Breast epithelium (tissue), 4 donors: ENCODE measurements at regions not wholly inside any gene's neighbourhood (a gene's known extent, or its start where the extent isn't known, plus 50 kb on each side); places are given as distances from the start of the nearest gene placed in this dataset.

Source experiments
- DNase-seq, 2 donors: peaks; one replicate each; pipeline ENCODE4 v3.0.0-alpha.2; 2019; ENCODE audit warnings: low spot score in 2 of 2
- H3K27ac ChIP-seq, 2 donors: fragments of 200-600 bp; sonication (generic) in 1 of 2; one replicate each; pipeline ENCODE4 v1.5.1; 2016 to 2019; ENCODE audit warnings: mild to moderate bottlenecking in 1 of 2
- H3K27me3 ChIP-seq, 2 donors: fragments of 200-600 bp; sonication (generic) in 1 of 2; one replicate each; pipeline versions ENCODE4 v1.5.1 to v1.6.0; 2017 to 2019; ENCODE audit warnings: control low read depth in 1 of 2, mild to moderate bottlenecking in 1 of 2
- H3K36me3 ChIP-seq: fragments of 200-600 bp; one replicate; pipeline ENCODE4 v1.5.1; 2019
- H3K4me1 ChIP-seq, 2 donors: fragments of 200-600 bp; sonication (generic); one replicate each; pipeline ENCODE4 v1.5.1; 2016 to 2019; ENCODE audit warnings: control low read depth in 1 of 2
- H3K4me3 ChIP-seq, 3 donors: fragments of 200-600 bp; sonication (generic); 1 replicate in 2 of 3; 2 replicates in 1 of 3; pipeline ENCODE4 v1.5.1; 2016 to 2019; ENCODE audit warnings: mild to moderate bottlenecking in 3 of 3, moderate library complexity in 2 of 3
- H3K9me3 ChIP-seq, 2 donors: fragments of 200-600 bp; sonication (generic) in 1 of 2; one replicate each; pipeline ENCODE4 v1.5.1; 2016 to 2019; ENCODE audit warnings: control low read depth in 1 of 2
- CTCF ChIP-seq, 3 donors: fragments of 450-650 bp; IDR thresholded peaks; one replicate each; pipeline ENCODE4 v1.5.1; 2016 to 2017; ENCODE audit warnings: antibody characterized with exemption in 3 of 3, mild to moderate bottlenecking in 3 of 3, moderate library complexity in 3 of 3
- POLR2A ChIP-seq: fragments of 450-650 bp; IDR thresholded peaks from one replicate; pipeline ENCODE4 v1.6.1; 2016; ENCODE audit warnings: antibody characterized with exemption, mild to moderate bottlenecking, moderate library complexity
- POLR2AphosphoS5 ChIP-seq, 3 donors: sonication (generic); formaldehyde crosslinking; IDR thresholded peaks; one replicate each; pipeline ENCODE4 v1.6.1; 2017; ENCODE audit warnings: antibody characterized with exemption in 3 of 3
- intact Hi-C: fragments of 100-400 bp; cut with DNase I; formaldehyde crosslinking; loops from one replicate; pipeline ENCODE4 v1.15.1; 2023; ENCODE audit warnings: low total_unique reads

- Histone ChIP-seq H3K4me1 (no peaks in the 10 kb centered on the region), H3K36me3 (no peaks in the 10 kb centered on the region), H3K27ac (no peak overlapping the region), H3K4me3 (no peak overlapping the region), H3K9me3 (no peaks in the 10 kb centered on the region), H3K27me3 (no peaks in the 10 kb centered on the region)
- DNase-seq = no peak
- TF ChIP-seq POLR2AphosphoS5 (IDR thresholded peaks at IDR 0.05) = no peak
- no peak for TF ChIP-seq POLR2A
- no peak for TF ChIP-seq CTCF (IDR thresholded peaks at IDR 0.05)
- intact Hi-C loops = no loop called here
Measured at GRCh38 chr5:165781738-165782137, 2276.3 kb downstream of the MAT2B start.

GRCh38 chr5:165783024-165783423 is 2277.6 kb downstream of the MAT2B start:
- intact Hi-C loops = no loop called here
- no peaks in the 10 kb centered on the region for H3K9me3 ChIP-seq
- DNase-seq = no peak
- TF ChIP-seq POLR2AphosphoS5 (IDR thresholded peaks at IDR 0.05) (no peak), POLR2A (no peak), CTCF (IDR thresholded peaks at IDR 0.05) (no peak)
- H3K4me3 ChIP-seq = no peak overlapping the region
- no peaks in the 10 kb centered on the region for H3K4me1 ChIP-seq
- H3K36me3 ChIP-seq = no peaks in the 10 kb centered on the region
- no peak overlapping the region for H3K27ac ChIP-seq
- no peaks in the 10 kb centered on the region for H3K27me3 ChIP-seq

GRCh38 chr5:165786073-165786472 is 2280.7 kb downstream of the MAT2B start:
- Histone ChIP-seq H3K4me3 (no peak overlapping the region), H3K27me3 (no peaks in the 10 kb centered on the region), H3K4me1 (no peaks in the 10 kb centered on the region), H3K9me3 (peaks cover 0 to 5% of the 10 kb centered on the region in 2 donors), H3K27ac (no peak overlapping the region), H3K36me3 (no peaks in the 10 kb centered on the region)
- no peak for DNase-seq
- intact Hi-C loops = no loop called here
- no peak for TF ChIP-seq POLR2A
- no peak for TF ChIP-seq POLR2AphosphoS5 (IDR thresholded peaks at IDR 0.05)
- no peak for TF ChIP-seq CTCF (IDR thresholded peaks at IDR 0.05)

GRCh38 chr5:165795073-165795472 is 2289.7 kb downstream of the MAT2B start:
- no peak for DNase-seq
- Histone ChIP-seq H3K36me3 (no peaks in the 10 kb centered on the region), H3K4me1 (no peaks in the 10 kb centered on the region), H3K4me3 (no peak overlapping the region), H3K9me3 (peaks cover 0 to 7% of the 10 kb centered on the region in 2 donors), H3K27me3 (no peaks in the 10 kb centered on the region), H3K27ac (no peak overlapping the region)
- intact Hi-C loops = no loop called here
- TF ChIP-seq CTCF (IDR thresholded peaks at IDR 0.05) (no peak), POLR2A (no peak), POLR2AphosphoS5 (IDR thresholded peaks at IDR 0.05) (no peak)

- Histone ChIP-seq H3K36me3 (no peaks in the 10 kb centered on the region), H3K27ac (no peak overlapping the region), H3K9me3 (no peaks in the 10 kb centered on the region), H3K4me3 (no peak overlapping the region), H3K27me3 (no peaks in the 10 kb centered on the region), H3K4me1 (no peaks in the 10 kb centered on the region)
- no peak for TF ChIP-seq POLR2A
- TF ChIP-seq POLR2AphosphoS5 (IDR thresholded peaks at IDR 0.05) = no peak
- TF ChIP-seq CTCF (IDR thresholded peaks at IDR 0.05) = no peak
- intact Hi-C loops = no loop called here
- no peak for DNase-seq
Measured at GRCh38 chr5:165805756-165806155, 2300.3 kb downstream of the MAT2B start.
